ENCODE measurements at regions not wholly inside any gene's neighbourhood (a gene's known extent, or its start where the extent isn't known, plus 50 kb on each side); places are given as distances from the start of the nearest gene placed in this dataset.

GRCh38 chr12:116436561-116437249 is 122.5 kb upstream of the MAP1LC3B2 start:
- WGBS (ENCODE audit: low lambda C conversion rate): 0% methylated on average over 4 of the region's 14 CpGs
- H3K4me1 ChIP-seq (ENCODE audit: insufficient read depth, low read length): peaks cover 43% of the 10 kb centered on the region
- TF ChIP-seq TCF7L2 (IDR thresholded peaks at IDR 0.05; ENCODE audit: low read depth, low read length): no peak
- TF ChIP-seq MTA1 (CRISPR knock-in tag; IDR thresholded peaks at IDR 0.05; ENCODE audit: borderline replicate concordance): peak; percentile 92; the same call in 1 of the 2 replicates
- TF ChIP-seq KDM5A (IDR thresholded peaks at IDR 0.05; ENCODE audit: borderline replicate concordance, low read length): no peak
- peak; percentile 69; the same call in 1 of the 2 replicates for TF ChIP-seq ZBTB7B (CRISPR knock-in tag; IDR thresholded peaks at IDR 0.05)
- no peak for TF ChIP-seq PHB2 (IDR thresholded peaks at IDR 0.05; ENCODE audit: partially characterized antibody)
- TF ChIP-seq HOXA3 (CRISPR knock-in tag; IDR thresholded peaks at IDR 0.05): peak; percentile 51
- TF ChIP-seq TEAD3 (CRISPR knock-in tag; optimal IDR thresholded peaks at IDR 0.05; ENCODE audit: borderline replicate concordance): peak; percentile 10
- TF ChIP-seq TGIF2 (CRISPR knock-in tag; IDR thresholded peaks at IDR 0.05): no peak
- TF ChIP-seq HNRNPL (IDR thresholded peaks at IDR 0.05; ENCODE audit: low read depth, low read length): peak; percentile 92; the same call in 1 of the 2 replicates
- TF ChIP-seq JUN (CRISPR knock-in tag; IDR thresholded peaks at IDR 0.05): no peak
- no peak for TF ChIP-seq ZNF501 (CRISPR knock-in tag; IDR thresholded peaks at IDR 0.05)
- no peak for TF ChIP-seq SMAD9 (CRISPR knock-in tag; IDR thresholded peaks at IDR 0.05)
- no peak for TF ChIP-seq SSRP1 (CRISPR knock-in tag; IDR thresholded peaks at IDR 0.05)
- TF ChIP-seq PATZ1 (CRISPR knock-in tag; IDR thresholded peaks at IDR 0.05): peak; percentile 33; the same call in 1 of the 2 replicates
- no peak for TF ChIP-seq THYN1 (CRISPR knock-in tag; IDR thresholded peaks at IDR 0.05; ENCODE audit: borderline replicate concordance, low read depth)
- TF ChIP-seq ZNF260 (CRISPR knock-in tag; IDR thresholded peaks at IDR 0.05; ENCODE audit: borderline replicate concordance, low read depth): no peak
- no peak for TF ChIP-seq ZSCAN9 (CRISPR knock-in tag; IDR thresholded peaks at IDR 0.05; ENCODE audit: borderline replicate concordance)
- TF ChIP-seq MAZ (IDR thresholded peaks at IDR 0.05; ENCODE audit: borderline replicate concordance, low read depth, low read length): no peak
- peak; percentile 47; the same call in 1 of the 2 replicates for TF ChIP-seq MAZ (CRISPR knock-in tag; IDR thresholded peaks at IDR 0.05; ENCODE audit: low read depth)
- TF ChIP-seq PHF21A (CRISPR knock-in tag; IDR thresholded peaks at IDR 0.05): peak; percentile 66; the same call in 1 of the 2 replicates
- TF ChIP-seq MEF2D (CRISPR knock-in tag; IDR thresholded peaks at IDR 0.05): 0 out of 2 replicates have a peak, but pooled peaks have one; percentile 25
- TF ChIP-seq ZNF574 (CRISPR knock-in tag; IDR thresholded peaks at IDR 0.05): peak; percentile 14; the same call in 1 of the 2 replicates

More at GRCh38 chr12:116436561-116437249, 122.5 kb upstream of the MAP1LC3B2 start:
- CTCF ChIA-PET (ENCODE audit: low intra/inter-chr PET ratio, low total read pairs): no interaction called here
- H3K36me3 ChIP-seq (replicated peaks in 1 of 2; ENCODE audit: control insufficient read depth in 1 of 2, insufficient read depth in 2 of 2, low read length in 2 of 2): no peaks in the 10 kb centered on the region
- BruUV-seq (replicated peaks): no TSS peak
- H3K9me3 ChIP-seq (ENCODE audit: low read length): no peaks in the 10 kb centered on the region
- H3K79me2 ChIP-seq (ENCODE audit: insufficient read depth, low read length): no peaks in the 10 kb centered on the region
- H3K9ac ChIP-seq (ENCODE audit: insufficient read depth, low read depth, low read length): no peak overlapping the region
- H2AFZ ChIP-seq (ENCODE audit: low read length): no peak overlapping the region
- peak overlapping the region in 2 of 3 experiments; percentile 9 to 41; a peak in 3 of 6 replicates for H3K4me3 ChIP-seq (replicated peaks in 1 of 3; ENCODE audit: insufficient read depth in 1 of 3, low read depth in 2 of 3, low read length in 3 of 3)
- intact Hi-C loops (cut with micrococcal nuclease; ENCODE audit: unreplicated experiment): loop anchor here (10.0 kb wide), 1 partner anchor 442 kb away; no protein-coding TSS in a partner anchor
- ATAC-seq (peak; percentile 90), DNase-seq (ENCODE audit: low spot score) (peak; percentile 62), FAIRE-seq (peak; percentile 78)
- H3K27ac ChIP-seq (ENCODE audit: extremely low read length, insufficient read depth, low read length): no peak overlapping the region
- POLR2A ChIA-PET: no interaction called here
- in situ Hi-C loops (cut with HindIII; ENCODE audit: extremely low pct_ligation_motif_present, low pct_unique_long_range_greater_than_20kb): no loop called here
- H3K27me3 ChIP-seq (ENCODE audit: control insufficient read depth in 1 of 2, insufficient read depth in 2 of 2, low read length in 2 of 2): peaks cover 0 to 1% of the 10 kb centered on the region in 2 experiments; a peak in 2 of 5 replicates
- H3K4me2 ChIP-seq (ENCODE audit: low read depth, low read length): peak overlapping the region; percentile 78
- H4K20me1 ChIP-seq (ENCODE audit: insufficient read depth, low read length): no peaks in the 10 kb centered on the region
